Liver (tissue), 3 donors: ENCODE measurements at regions not wholly inside any gene's neighbourhood (a gene's known extent, or its start where the extent isn't known, plus 50 kb on each side); places are given as distances from the start of the nearest gene placed in this dataset.

ENCODE experiments used
- ATF3 ChIP-seq: IDR thresholded peaks from 2 replicates; pipeline ENCODE4 v1.6.1; 2016; ENCODE audit warnings: antibody characterized with exemption
- EGR1 ChIP-seq, 2 donors: IDR thresholded peaks; 2 replicates each; pipeline ENCODE4 v1.6.1; 2016 to 2018; ENCODE audit warnings: antibody characterized with exemption in 2 of 2, low read depth in 2 of 2
- HNF4A ChIP-seq, 2 donors: conservative IDR thresholded peaks; 2 replicates each; pipeline ENCODE4 v1.6.1; 2016; ENCODE audit warnings: antibody characterized with exemption in 2 of 2, mild to moderate bottlenecking in 2 of 2
- HNF4G ChIP-seq: IDR thresholded peaks from 2 replicates; pipeline ENCODE4 v1.6.1; 2016; ENCODE audit warnings: antibody characterized with exemption
- JUND ChIP-seq, 2 donors: IDR thresholded peaks; 2 replicates each; pipeline ENCODE4 v1.6.1; 2016; ENCODE audit warnings: antibody characterized with exemption in 2 of 2
- RAD21 ChIP-seq, 2 donors: IDR thresholded peaks; 2 replicates each; pipeline ENCODE4 v1.6.1; 2016; ENCODE audit warnings: antibody characterized with exemption in 2 of 2, mild to moderate bottlenecking in 2 of 2
- RXRA ChIP-seq, 2 donors: IDR thresholded peaks; 2 replicates each; pipeline ENCODE4 v1.6.1; 2017 to 2018; ENCODE audit warnings: antibody characterized with exemption in 2 of 2, mild to moderate bottlenecking in 1 of 2
- TAF1 ChIP-seq: conservative IDR thresholded peaks from 2 replicates; pipeline ENCODE4 v1.6.1; 2016; ENCODE audit warnings: antibody characterized with exemption, mild to moderate bottlenecking
- YY1 ChIP-seq: IDR thresholded peaks from 2 replicates; pipeline ENCODE4 v1.6.1; 2016; ENCODE audit warnings: antibody characterized with exemption, mild to moderate bottlenecking
- ZBTB33 ChIP-seq: IDR thresholded peaks from 2 replicates; pipeline ENCODE4 v1.6.1; 2016; ENCODE audit warnings: antibody characterized with exemption
- TF ChIP-seq, protein P1 (sequence below): IDR thresholded peaks from 2 replicates; pipeline ENCODE4 v1.6.1; 2016; ENCODE audit warnings: antibody characterized with exemption
- TF ChIP-seq, protein P2 (sequence below): fragments of 150-350 bp; IDR thresholded peaks from 2 replicates; pipeline ENCODE4 v1.5.1; 2017; ENCODE audit warnings: improper control_type of control experiment, low read depth, low read length; ENCODE audit not compliant: missing input control
- donor health status: healthy.
- donor health status: healthy.

DNA sequence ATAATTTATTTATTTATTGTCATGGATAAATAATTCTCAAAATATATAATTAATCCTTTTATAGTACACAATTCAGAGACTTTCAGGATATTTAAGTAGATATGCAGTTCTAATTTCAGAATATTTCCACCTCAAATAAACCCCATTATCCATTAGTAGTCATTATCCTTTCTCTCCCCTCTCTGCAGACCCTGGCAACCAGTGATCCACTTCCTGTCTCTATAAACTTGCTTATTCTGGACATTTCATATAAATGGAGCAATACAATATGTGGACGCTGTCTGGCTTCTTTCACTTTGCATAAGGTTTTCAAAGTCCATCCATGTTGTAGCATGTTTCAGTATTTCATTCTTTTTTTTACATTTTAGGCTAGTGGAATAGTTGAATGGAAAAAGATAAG, 230.2 kb downstream of the FZD1 start:
- TF ChIP-seq, protein P1, sequence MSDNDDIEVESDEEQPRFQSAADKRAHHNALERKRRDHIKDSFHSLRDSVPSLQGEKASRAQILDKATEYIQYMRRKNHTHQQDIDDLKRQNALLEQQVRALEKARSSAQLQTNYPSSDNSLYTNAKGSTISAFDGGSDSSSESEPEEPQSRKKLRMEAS: no peak
- TF ChIP-seq EGR1 (IDR thresholded peaks at IDR 0.05; ENCODE audit: low read depth in 2 of 2) (no peak), YY1 (no peak), HNF4G (no peak), ZBTB33 (no peak), TAF1 (no peak), JUND (IDR thresholded peaks at IDR 0.05) (no peak), RXRA (IDR thresholded peaks at IDR 0.05) (no peak), HNF4A (conservative IDR thresholded peaks at IDR 0.05) (no peak), ATF3 (no peak), RAD21 (IDR thresholded peaks at IDR 0.05) (no peak)
- TF ChIP-seq, protein P2, sequence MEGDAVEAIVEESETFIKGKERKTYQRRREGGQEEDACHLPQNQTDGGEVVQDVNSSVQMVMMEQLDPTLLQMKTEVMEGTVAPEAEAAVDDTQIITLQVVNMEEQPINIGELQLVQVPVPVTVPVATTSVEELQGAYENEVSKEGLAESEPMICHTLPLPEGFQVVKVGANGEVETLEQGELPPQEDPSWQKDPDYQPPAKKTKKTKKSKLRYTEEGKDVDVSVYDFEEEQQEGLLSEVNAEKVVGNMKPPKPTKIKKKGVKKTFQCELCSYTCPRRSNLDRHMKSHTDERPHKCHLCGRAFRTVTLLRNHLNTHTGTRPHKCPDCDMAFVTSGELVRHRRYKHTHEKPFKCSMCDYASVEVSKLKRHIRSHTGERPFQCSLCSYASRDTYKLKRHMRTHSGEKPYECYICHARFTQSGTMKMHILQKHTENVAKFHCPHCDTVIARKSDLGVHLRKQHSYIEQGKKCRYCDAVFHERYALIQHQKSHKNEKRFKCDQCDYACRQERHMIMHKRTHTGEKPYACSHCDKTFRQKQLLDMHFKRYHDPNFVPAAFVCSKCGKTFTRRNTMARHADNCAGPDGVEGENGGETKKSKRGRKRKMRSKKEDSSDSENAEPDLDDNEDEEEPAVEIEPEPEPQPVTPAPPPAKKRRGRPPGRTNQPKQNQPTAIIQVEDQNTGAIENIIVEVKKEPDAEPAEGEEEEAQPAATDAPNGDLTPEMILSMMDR: no peak
